ENCODE measurements at regions not wholly inside any gene's neighbourhood (a gene's known extent, or its start where the extent isn't known, plus 50 kb on each side); places are given as distances from the start of the nearest gene placed in this dataset.

- POLR2A ChIA-PET = no interaction called here
Measured at GRCh38 chr4:1584498-1584897, 99.6 kb downstream of the FAM53A start.

GRCh38 chr4:1583859-1584258, 100.3 kb downstream of the FAM53A start:
- no peak for DNase-seq
- H4K20me1 ChIP-seq (ENCODE audit: control insufficient read depth, insufficient read depth, low read length, poor library complexity, severe bottlenecking) = no peaks in the 10 kb centered on the region
- no peaks in the 10 kb centered on the region for H3K36me3 ChIP-seq (replicated peaks in 1 of 2; ENCODE audit: control extremely low read depth in 1 of 2, control insufficient read depth in 1 of 2, extremely low read depth in 1 of 2, insufficient read depth in 2 of 2, low read length in 1 of 2)
- Mint-ChIP-seq H3K9me3 (ENCODE audit: insufficient read depth) (peaks cover 6% of the 10 kb centered on the region), H3K4me1 (peaks cover 4% of the 10 kb centered on the region), H3K4me3 (no peak overlapping the region), H3K27ac (no peak overlapping the region), H3K27me3 (peaks cover 5% of the 10 kb centered on the region)
- no peak overlapping the region for H3K4me2 ChIP-seq (replicated peaks; ENCODE audit: low read depth, low read length, poor library complexity, severe bottlenecking)
- H3K4me3 ChIP-seq (ENCODE audit: control extremely low read depth in 1 of 5, extremely low read depth in 1 of 5, insufficient read depth in 1 of 5, low read depth in 2 of 5, low read length in 4 of 5) = no peak overlapping the region
- no peak overlapping the region for H3K9ac ChIP-seq (ENCODE audit: low read length)
- 100% methylated on average over 1 of the region's 5 CpGs for WGBS (ENCODE audit: insufficient coverage)
- ATAC-seq (ENCODE audit: low read depth) = no peak
- no peak for TF ChIP-seq CTCF (IDR thresholded peaks at IDR 0.05)
- no peak for TF ChIP-seq EZH2 (IDR thresholded peaks at IDR 0.05; ENCODE audit: borderline replicate concordance, insufficient read depth, low read depth, low read length, poor library complexity, severe bottlenecking)
- H3K4me1 ChIP-seq (ENCODE audit: control insufficient read depth in 2 of 2, insufficient read depth in 2 of 2, low read length in 2 of 2) = no peaks in the 10 kb centered on the region
- ChIA-PET CTCF (no interaction called here), POLR2A (no interaction called here)
- H3K9me3 ChIP-seq (ENCODE audit: control extremely low read depth in 1 of 3, control insufficient read depth in 2 of 3, insufficient read depth in 1 of 3, low read length in 2 of 3) = peaks cover 2 to 23% (median 5%) of the 10 kb centered on the region in 3 donors
- no peaks in the 10 kb centered on the region for H3K27me3 ChIP-seq (replicated peaks in 1 of 4; ENCODE audit: control extremely low read depth in 1 of 4, control insufficient read depth in 3 of 4, insufficient read depth in 4 of 4, low read length in 3 of 4)
- H2AFZ ChIP-seq (ENCODE audit: insufficient read depth, low read depth, low read length, poor library complexity, severe bottlenecking) = no peak overlapping the region
- H3K27ac ChIP-seq (ENCODE audit: low read length in 2 of 2) = no peak overlapping the region
- intact Hi-C loops (cut with micrococcal nuclease) = loop anchor here (5.0 to 10.0 kb wide), 4 partner anchors 273 to 1708 kb away; partner anchors contain the start of genes HTT, HTT-AS, LETM1 and RGS12
- H3K79me2 ChIP-seq (ENCODE audit: control insufficient read depth, insufficient read depth, low read length) = no peaks in the 10 kb centered on the region

More at GRCh38 chr4:1584498-1584897, 99.6 kb downstream of the FAM53A start:
- Histone ChIP-seq H3K9ac (ENCODE audit: low read length) (no peak overlapping the region), H3K4me2 (replicated peaks; ENCODE audit: low read depth, low read length, poor library complexity, severe bottlenecking) (no peak overlapping the region), H4K20me1 (ENCODE audit: control insufficient read depth, insufficient read depth, low read length, poor library complexity, severe bottlenecking) (no peaks in the 10 kb centered on the region), H3K9me3 (ENCODE audit: control extremely low read depth in 1 of 3, control insufficient read depth in 2 of 3, insufficient read depth in 1 of 3, low read length in 2 of 3) (peaks cover 3 to 23% (median 10%) of the 10 kb centered on the region in 3 donors), H3K27me3 (replicated peaks in 1 of 4; ENCODE audit: control extremely low read depth in 1 of 4, control insufficient read depth in 3 of 4, insufficient read depth in 4 of 4, low read length in 3 of 4) (no peaks in the 10 kb centered on the region), H3K79me2 (ENCODE audit: control insufficient read depth, insufficient read depth, low read length) (no peaks in the 10 kb centered on the region), H2AFZ (ENCODE audit: insufficient read depth, low read depth, low read length, poor library complexity, severe bottlenecking) (no peak overlapping the region), H3K4me1 (ENCODE audit: control insufficient read depth in 2 of 2, insufficient read depth in 2 of 2, low read length in 2 of 2) (no peaks in the 10 kb centered on the region), H3K27ac (ENCODE audit: low read length in 2 of 2) (no peak overlapping the region), H3K4me3 (ENCODE audit: control extremely low read depth in 1 of 5, extremely low read depth in 1 of 5, insufficient read depth in 1 of 5, low read depth in 2 of 5, low read length in 4 of 5) (no peak overlapping the region), H3K36me3 (replicated peaks in 1 of 2; ENCODE audit: control extremely low read depth in 1 of 2, control insufficient read depth in 1 of 2, extremely low read depth in 1 of 2, insufficient read depth in 2 of 2, low read length in 1 of 2) (no peaks in the 10 kb centered on the region)
- peaks cover 5% of the 10 kb centered on the region for H3K27me3 Mint-ChIP-seq
- no peak overlapping the region for H3K4me3 Mint-ChIP-seq
- ATAC-seq (ENCODE audit: low read depth) (no peak), DNase-seq (no peak)
- CTCF ChIA-PET = no interaction called here
- peaks cover 4% of the 10 kb centered on the region for H3K4me1 Mint-ChIP-seq
- intact Hi-C loops (cut with micrococcal nuclease) = loop anchor here (5.0 to 10.0 kb wide), 4 partner anchors 273 to 1708 kb away; partner anchors contain the start of genes HTT, HTT-AS, LETM1 and RGS12
- no peak for TF ChIP-seq CTCF (IDR thresholded peaks at IDR 0.05)
- no peak for TF ChIP-seq EZH2 (IDR thresholded peaks at IDR 0.05; ENCODE audit: borderline replicate concordance, insufficient read depth, low read depth, low read length, poor library complexity, severe bottlenecking)
- peaks cover 9% of the 10 kb centered on the region for H3K9me3 Mint-ChIP-seq (ENCODE audit: insufficient read depth)
- WGBS (ENCODE audit: insufficient coverage) = 61% methylated on average over 3 of the region's 3 CpGs
- H3K27ac Mint-ChIP-seq = no peak overlapping the region
